CD14-positive monocyte (primary cell): ENCODE measurements at regions not wholly inside any gene's neighbourhood (a gene's known extent, or its start where the extent isn't known, plus 50 kb on each side); places are given as distances from the start of the nearest gene placed in this dataset.

Experiments
- DNase-seq, 3 donors: peaks; one replicate each; pipeline ENCODE4 v3.0.0-alpha.2; 2011 to 2022
- H2AFZ ChIP-seq: 2 replicates; pipeline ENCODE4 v1.6.0; 2012; ENCODE audit warnings: mild to moderate bottlenecking, low read depth, low read length, inconsistent platforms; ENCODE audit not compliant: insufficient read depth, poor library complexity, severe bottlenecking
- H3K27ac ChIP-seq, 2 donors: 1 replicate in 1 of 2; 2 replicates in 1 of 2; pipeline ENCODE4 v1.5.1; 2012 to 2013; ENCODE audit warnings: low read length in 2 of 2, control low read depth in 1 of 2, inconsistent platforms in 1 of 2, low read depth in 1 of 2, mild to moderate bottlenecking in 1 of 2
- H3K27me3 ChIP-seq, 2 donors: one replicate each; pipeline versions ENCODE4 v1.6.0 to v1.6.1; 2011 to 2013; ENCODE audit warnings: low read length in 2 of 2; ENCODE audit not compliant: control insufficient read depth in 2 of 2, insufficient read depth in 2 of 2
- H3K36me3 ChIP-seq, 2 donors: replicated peaks in 1 of 2; 1 replicate in 1 of 2; 2 replicates in 1 of 2; pipeline versions ENCODE4 v1.5.1 to v1.6.1; 2012 to 2013; ENCODE audit warnings: low read length in 2 of 2, control low read depth in 1 of 2, inconsistent platforms in 1 of 2, mild to moderate bottlenecking in 1 of 2; ENCODE audit not compliant: insufficient read depth in 2 of 2, control insufficient read depth in 1 of 2
- H3K4me1 ChIP-seq, 2 donors: 1 replicate in 1 of 2; 2 replicates in 1 of 2; pipeline versions ENCODE4 v1.5.1 to v1.6.1; 2012 to 2013; ENCODE audit warnings: low read length in 2 of 2, control low read depth in 1 of 2, inconsistent platforms in 1 of 2, mild to moderate bottlenecking in 1 of 2, moderate library complexity in 1 of 2; ENCODE audit not compliant: insufficient read depth in 2 of 2, control insufficient read depth in 1 of 2
- H3K4me2 ChIP-seq: replicated peaks from 2 replicates; pipeline ENCODE3; 2012; ENCODE audit warnings: low read length, moderate library complexity, mild to moderate bottlenecking; ENCODE audit not compliant: poor library complexity, severe bottlenecking; ENCODE audit errors: extremely low read depth
- H3K4me3 ChIP-seq, 3 experiments: fragments of 200-600 bp in 1 of 3; sonication (generic) in 1 of 3; replicated peaks in 1 of 3; 1 replicate in 2 of 3; 2 replicates in 1 of 3; pipeline ENCODE4 v1.5.1; 2011 to 2013; ENCODE audit warnings: low read length in 3 of 3, mild to moderate bottlenecking in 3 of 3, control low read depth in 2 of 3, low read depth in 2 of 3, inconsistent platforms in 1 of 3, moderate library complexity in 1 of 3
- H3K79me2 ChIP-seq: 2 replicates; pipeline ENCODE4 v1.6.0; 2012; ENCODE audit warnings: mild to moderate bottlenecking, control low read depth, inconsistent platforms, low read length, moderate library complexity; ENCODE audit not compliant: insufficient read depth
- H3K9ac ChIP-seq: 2 replicates; pipeline ENCODE4 v1.6.0; 2017; ENCODE audit warnings: low read length, mild to moderate bottlenecking; ENCODE audit not compliant: insufficient read depth, poor library complexity, severe bottlenecking
- H3K9me3 ChIP-seq, 2 donors: replicated peaks in 1 of 2; 1 replicate in 1 of 2; 2 replicates in 1 of 2; pipeline versions ENCODE4 v1.5.1 to v1.6.1; 2012 to 2013; ENCODE audit warnings: low read length in 2 of 2, control low read depth in 1 of 2; ENCODE audit not compliant: control insufficient read depth in 1 of 2, insufficient read depth in 1 of 2
- H4K20me1 ChIP-seq: 2 replicates; pipeline ENCODE4 v1.6.0; 2012; ENCODE audit warnings: mild to moderate bottlenecking, low read length, control low read depth, moderate library complexity; ENCODE audit not compliant: insufficient read depth
- H3K27ac Mint-ChIP-seq, 7 donors: one replicate each; pipeline ENCODE4 v1.8.0; 2020; ENCODE audit warnings: mild to moderate bottlenecking in 7 of 7, mixed read lengths in 7 of 7, moderate library complexity in 6 of 7, inconsistent platforms in 2 of 7
- H3K27me3 Mint-ChIP-seq, 3 donors: one replicate each; pipeline ENCODE4 v1.8.0; 2021 to 2022; ENCODE audit warnings: low read depth in 3 of 3, mild to moderate bottlenecking in 3 of 3, mixed read lengths in 3 of 3, moderate library complexity in 3 of 3, inconsistent platforms in 1 of 3
- H3K36me3 Mint-ChIP-seq, 2 donors: one replicate each; pipeline ENCODE4 v1.8.0; 2020; ENCODE audit warnings: mixed read lengths in 2 of 2, inconsistent platforms in 1 of 2, mild to moderate bottlenecking in 1 of 2
- H3K4me1 Mint-ChIP-seq: one replicate; pipeline ENCODE4 v1.8.0; 2020; ENCODE audit warnings: mild to moderate bottlenecking, mixed read lengths
- H3K4me3 Mint-ChIP-seq, 2 donors: one replicate each; pipeline ENCODE4 v1.8.0; 2020; ENCODE audit warnings: mild to moderate bottlenecking in 2 of 2, mixed read lengths in 2 of 2, moderate library complexity in 1 of 2
- H3K9me3 Mint-ChIP-seq, 7 donors: one replicate each; pipeline ENCODE4 v1.8.0; 2020 to 2022; ENCODE audit warnings: mixed read lengths in 7 of 7, mild to moderate bottlenecking in 6 of 7, moderate library complexity in 6 of 7, inconsistent platforms in 2 of 7
- CTCF ChIP-seq: fragments of 200-600 bp; IDR thresholded peaks from one replicate; pipeline ENCODE4 v1.8.0; 2022; ENCODE audit warnings: antibody characterized with exemption, mild to moderate bottlenecking
- WGBS: methylation state at CpG from one replicate; pipeline ENCODE4 v1.1.5; 2013; ENCODE audit warnings: missing lambda C conversion rate; ENCODE audit not compliant: insufficient coverage; 5-methylcytosine and 5-hydroxymethylcytosine counted together
- intact Hi-C, 2 donors: fragments of 100-400 bp; cut with micrococcal nuclease; formaldehyde crosslinking; loops; one replicate each; pipeline versions ENCODE4 v1.15.0 to v1.15.1; 2023

- Histone ChIP-seq H3K27me3 (no peaks in the 10 kb centered on the region), H4K20me1 (no peaks in the 10 kb centered on the region), H3K9me3 (no peaks in the 10 kb centered on the region), H3K4me2 (no peak overlapping the region), H3K36me3 (no peaks in the 10 kb centered on the region), H3K9ac (no peak overlapping the region), H2AFZ (no peak overlapping the region), H3K79me2 (no peaks in the 10 kb centered on the region), H3K27ac (no peak overlapping the region), H3K4me1 (no peaks in the 10 kb centered on the region), H3K4me3 (no peak overlapping the region)
- Mint-ChIP-seq H3K9me3 (peaks cover 0 to 3% (median 2%) of the 10 kb centered on the region in 7 donors), H3K4me1 (no peaks in the 10 kb centered on the region), H3K4me3 (no peak overlapping the region), H3K27ac (no peak overlapping the region), H3K36me3 (no peaks in the 10 kb centered on the region), H3K27me3 (peaks cover 0 to 2% (median 0%) of the 10 kb centered on the region in 3 donors)
- intact Hi-C loops: no loop called here
- WGBS: no CpG with 5 or more reads among the region's 2 CpGs
- DNase-seq: no peak
- no peak for TF ChIP-seq CTCF
Observed at GRCh38 chr18:28816155-28816554, 639.2 kb upstream of the CDH2 start.

GRCh38 chr18:28814365-28814764 is 637.4 kb upstream of the CDH2 start:
- Histone ChIP-seq H3K27me3 (no peaks in the 10 kb centered on the region), H3K4me1 (no peaks in the 10 kb centered on the region), H4K20me1 (no peaks in the 10 kb centered on the region), H3K36me3 (no peaks in the 10 kb centered on the region), H3K4me2 (no peak overlapping the region), H3K79me2 (no peaks in the 10 kb centered on the region), H3K4me3 (no peak overlapping the region), H3K27ac (no peak overlapping the region), H3K9me3 (no peaks in the 10 kb centered on the region), H2AFZ (no peak overlapping the region), H3K9ac (no peak overlapping the region)
- Mint-ChIP-seq H3K9me3 (peaks cover 0 to 6% (median 2%) of the 10 kb centered on the region in 7 donors), H3K4me3 (no peak overlapping the region), H3K4me1 (no peaks in the 10 kb centered on the region), H3K27me3 (peaks cover 0 to 2% (median 0%) of the 10 kb centered on the region in 3 donors), H3K27ac (no peak overlapping the region), H3K36me3 (no peaks in the 10 kb centered on the region)
- no peak for DNase-seq
- TF ChIP-seq CTCF: no peak
- intact Hi-C loops: no loop called here
